ENCODE measurements at regions not wholly inside any gene's neighbourhood (a gene's known extent, or its start where the extent isn't known, plus 50 kb on each side); places are given as distances from the start of the nearest gene placed in this dataset.

DNA sequence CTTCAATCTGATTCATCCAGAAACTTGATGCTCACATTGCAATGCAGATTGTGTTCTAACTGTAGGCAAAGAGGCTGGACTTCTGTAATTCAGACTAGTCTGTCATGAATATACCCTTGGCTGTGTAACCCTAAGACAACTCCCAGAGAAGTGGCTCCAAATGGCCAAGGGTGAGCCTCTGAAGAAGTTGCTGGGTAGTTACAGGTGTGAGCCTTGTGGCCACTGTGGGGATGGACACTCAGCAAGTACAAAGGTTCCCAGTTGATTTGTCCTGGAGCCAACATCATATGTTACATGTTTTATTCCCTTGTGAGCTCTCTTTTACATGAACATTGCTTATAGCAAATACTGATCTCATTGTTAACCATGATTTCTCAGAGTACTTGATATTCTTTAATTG, 94.8 kb upstream of the KCNJ3 start:
- no peaks in the 10 kb centered on the region for H3K36me3 ChIP-seq (ENCODE audit: control insufficient read depth, insufficient read depth, low read length)
- no peaks in the 10 kb centered on the region for H3K4me1 ChIP-seq (ENCODE audit: control insufficient read depth, insufficient read depth, low read length, poor library complexity, severe bottlenecking)
- peaks cover 0 to 1% (median 0%) of the 10 kb centered on the region in 7 donors for H3K9me3 Mint-ChIP-seq
- H3K4me3 Mint-ChIP-seq, result no peak overlapping the region
- H3K36me3 Mint-ChIP-seq, result no peaks in the 10 kb centered on the region
- DNase-seq (no peak), ATAC-seq (ENCODE audit: low read depth in 2 of 2) (no peak)
- no peaks in the 10 kb centered on the region for H3K4me1 Mint-ChIP-seq
- no peak overlapping the region for H3K27ac ChIP-seq (ENCODE audit: insufficient read depth, low read length, poor library complexity, severe bottlenecking)
- no peaks in the 10 kb centered on the region for H3K27me3 Mint-ChIP-seq
- H3K4me3 ChIP-seq (ENCODE audit: low read depth, low read length), result no peak overlapping the region
- no peaks in the 10 kb centered on the region for H3K27me3 ChIP-seq (ENCODE audit: control insufficient read depth, insufficient read depth, low read length)
- H3K27ac Mint-ChIP-seq, result no peak overlapping the region
- peaks cover 0 to 2% of the 10 kb centered on the region in 2 experiments for H3K9me3 ChIP-seq (ENCODE audit: control insufficient read depth in 2 of 2, low read length in 2 of 2)

DNA sequence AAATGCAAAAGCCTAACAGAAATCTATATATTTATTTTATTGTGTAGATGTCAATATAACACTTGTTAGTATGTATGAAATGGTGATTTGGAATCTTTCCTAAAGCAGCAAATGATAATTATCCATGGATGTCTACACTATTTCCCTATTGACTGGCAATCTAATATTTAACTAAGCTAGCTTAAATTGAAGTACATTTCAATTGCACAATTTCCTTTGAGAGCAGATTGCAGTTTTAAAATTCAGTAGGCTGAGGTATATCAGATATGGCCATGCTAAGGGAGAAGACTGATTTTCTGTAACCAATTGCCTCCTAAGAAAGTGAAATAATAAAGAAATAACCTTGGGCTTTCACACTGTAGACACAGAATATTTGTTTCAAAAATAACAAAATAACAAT, 90.1 kb upstream of the KCNJ3 start:
- H3K27ac Mint-ChIP-seq, result no peak overlapping the region
- no peak for DNase-seq

DNA sequence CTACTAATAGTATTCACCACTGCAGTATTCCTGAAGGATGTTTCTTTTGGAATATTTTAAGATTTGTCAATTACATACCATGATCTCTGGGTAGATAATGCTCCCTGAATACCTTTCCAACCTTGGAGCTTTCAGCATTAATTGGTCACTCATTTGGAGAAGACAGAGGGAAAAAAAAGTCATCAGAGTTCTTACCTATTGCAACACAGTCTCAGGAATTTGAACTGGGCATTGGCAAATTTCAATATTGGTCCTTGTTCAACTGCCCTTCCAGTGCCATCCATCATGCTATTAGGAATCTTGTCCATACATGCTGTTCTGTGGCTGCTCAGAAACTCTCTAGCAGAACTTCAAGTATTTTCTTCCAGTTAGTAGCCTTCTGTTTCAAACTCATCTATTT, 83.6 kb upstream of the KCNJ3 start:
- Mint-ChIP-seq H3K4me1 (no peaks in the 10 kb centered on the region), H3K27ac (no peak overlapping the region), H3K4me3 (no peak overlapping the region), H3K27me3 (no peaks in the 10 kb centered on the region), H3K36me3 (no peaks in the 10 kb centered on the region), H3K9me3 (peaks cover 0 to 3% (median 0%) of the 10 kb centered on the region in 7 donors)
- Histone ChIP-seq H3K27me3 (ENCODE audit: control insufficient read depth, insufficient read depth, low read length) (no peaks in the 10 kb centered on the region), H3K9me3 (ENCODE audit: control insufficient read depth in 2 of 2, low read length in 2 of 2) (no peaks in the 10 kb centered on the region), H3K4me1 (ENCODE audit: control insufficient read depth, insufficient read depth, low read length, poor library complexity, severe bottlenecking) (no peaks in the 10 kb centered on the region), H3K36me3 (ENCODE audit: control insufficient read depth, insufficient read depth, low read length) (no peaks in the 10 kb centered on the region), H3K4me3 (ENCODE audit: low read depth, low read length) (no peak overlapping the region), H3K27ac (ENCODE audit: insufficient read depth, low read length, poor library complexity, severe bottlenecking) (no peak overlapping the region)
- no peak for ATAC-seq (ENCODE audit: low read depth in 2 of 2)
- no peak for DNase-seq

More for the DNA sequence above, 90.1 kb upstream of the KCNJ3 start:
- no peaks in the 10 kb centered on the region for H3K4me1 Mint-ChIP-seq
- no peaks in the 10 kb centered on the region for H3K36me3 Mint-ChIP-seq
- no peaks in the 10 kb centered on the region for H3K36me3 ChIP-seq (ENCODE audit: control insufficient read depth, insufficient read depth, low read length)
- no peaks in the 10 kb centered on the region for H3K27me3 ChIP-seq (ENCODE audit: control insufficient read depth, insufficient read depth, low read length)
- H3K4me3 Mint-ChIP-seq, result no peak overlapping the region
- H3K9me3 Mint-ChIP-seq, result peaks cover 0 to 3% (median 0%) of the 10 kb centered on the region in 7 donors
- no peaks in the 10 kb centered on the region for H3K9me3 ChIP-seq (ENCODE audit: control insufficient read depth in 2 of 2, low read length in 2 of 2)
- ATAC-seq (ENCODE audit: low read depth in 2 of 2), result no peak
- no peaks in the 10 kb centered on the region for H3K4me1 ChIP-seq (ENCODE audit: control insufficient read depth, insufficient read depth, low read length, poor library complexity, severe bottlenecking)
- no peaks in the 10 kb centered on the region for H3K27me3 Mint-ChIP-seq
- no peak overlapping the region for H3K27ac ChIP-seq (ENCODE audit: insufficient read depth, low read length, poor library complexity, severe bottlenecking)
- H3K4me3 ChIP-seq (ENCODE audit: low read depth, low read length), result no peak overlapping the region

DNA sequence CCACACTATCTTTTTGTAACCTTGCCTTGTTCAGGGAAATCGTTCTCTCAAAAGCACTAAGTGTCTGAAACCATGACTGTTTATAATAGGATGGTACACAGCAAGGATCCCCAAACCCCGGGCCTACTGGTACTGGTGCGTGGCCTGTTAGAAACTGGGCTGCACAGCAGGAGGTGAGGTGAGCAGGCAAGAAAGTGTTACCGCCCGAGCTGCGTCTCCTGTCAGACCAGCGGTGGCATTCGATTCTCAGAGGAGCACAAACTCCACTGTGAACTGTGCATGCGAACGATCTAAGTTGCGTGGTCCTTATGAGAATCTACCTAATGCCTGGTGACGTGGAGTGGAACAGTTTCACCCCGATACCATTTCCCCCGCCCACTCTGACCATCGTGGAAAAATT, 81.8 kb upstream of the KCNJ3 start:
- H3K27me3 ChIP-seq (ENCODE audit: control insufficient read depth, insufficient read depth, low read length), result no peaks in the 10 kb centered on the region
- Mint-ChIP-seq H3K4me1 (no peaks in the 10 kb centered on the region), H3K27me3 (no peaks in the 10 kb centered on the region), H3K9me3 (peaks cover 0 to 5% (median 0%) of the 10 kb centered on the region in 7 donors), H3K27ac (no peak overlapping the region), H3K36me3 (no peaks in the 10 kb centered on the region), H3K4me3 (no peak overlapping the region)
- ATAC-seq (ENCODE audit: low read depth in 2 of 2) (no peak), DNase-seq (no peak)
- H3K27ac ChIP-seq (ENCODE audit: insufficient read depth, low read length, poor library complexity, severe bottlenecking), result no peak overlapping the region
- no peaks in the 10 kb centered on the region for H3K36me3 ChIP-seq (ENCODE audit: control insufficient read depth, insufficient read depth, low read length)
- H3K4me3 ChIP-seq (ENCODE audit: low read depth, low read length), result no peak overlapping the region
- no peaks in the 10 kb centered on the region for H3K9me3 ChIP-seq (ENCODE audit: control insufficient read depth in 2 of 2, low read length in 2 of 2)
- H3K4me1 ChIP-seq (ENCODE audit: control insufficient read depth, insufficient read depth, low read length, poor library complexity, severe bottlenecking), result no peaks in the 10 kb centered on the region

DNA sequence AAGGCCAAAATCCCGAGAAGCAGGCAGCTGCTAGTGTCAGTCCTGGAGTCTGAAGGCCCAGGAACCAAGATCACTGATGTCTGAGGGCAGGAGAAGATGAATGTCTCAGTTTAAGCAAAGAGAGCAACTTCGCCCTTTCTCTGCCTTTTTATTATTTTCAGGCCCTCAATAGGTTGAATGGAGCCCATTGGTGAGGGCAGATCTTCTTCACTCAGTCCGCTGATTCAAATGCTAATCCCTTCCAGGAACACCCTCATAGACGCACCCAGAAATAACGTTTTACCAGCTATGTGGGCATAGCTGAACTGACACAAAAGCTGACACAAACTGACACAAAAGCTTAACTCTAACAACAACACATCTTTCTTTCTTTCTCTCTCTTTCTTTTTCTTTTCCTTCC, 78.0 kb upstream of the KCNJ3 start:
- Histone ChIP-seq H3K4me3 (ENCODE audit: low read depth, low read length) (no peak overlapping the region), H3K27me3 (ENCODE audit: control insufficient read depth, insufficient read depth, low read length) (no peaks in the 10 kb centered on the region), H3K36me3 (ENCODE audit: control insufficient read depth, insufficient read depth, low read length) (no peaks in the 10 kb centered on the region), H3K4me1 (ENCODE audit: control insufficient read depth, insufficient read depth, low read length, poor library complexity, severe bottlenecking) (no peaks in the 10 kb centered on the region), H3K9me3 (ENCODE audit: control insufficient read depth in 2 of 2, low read length in 2 of 2) (no peaks in the 10 kb centered on the region), H3K27ac (ENCODE audit: insufficient read depth, low read length, poor library complexity, severe bottlenecking) (no peak overlapping the region)
- H3K4me3 Mint-ChIP-seq, result no peak overlapping the region
- ATAC-seq (ENCODE audit: low read depth in 2 of 2), result no peak
- H3K36me3 Mint-ChIP-seq, result no peaks in the 10 kb centered on the region
- H3K27me3 Mint-ChIP-seq, result no peaks in the 10 kb centered on the region
- no peak overlapping the region for H3K27ac Mint-ChIP-seq
- no peaks in the 10 kb centered on the region for H3K4me1 Mint-ChIP-seq
- no peak for DNase-seq
- peaks cover 0 to 5% (median 0%) of the 10 kb centered on the region in 7 donors for H3K9me3 Mint-ChIP-seq

DNA sequence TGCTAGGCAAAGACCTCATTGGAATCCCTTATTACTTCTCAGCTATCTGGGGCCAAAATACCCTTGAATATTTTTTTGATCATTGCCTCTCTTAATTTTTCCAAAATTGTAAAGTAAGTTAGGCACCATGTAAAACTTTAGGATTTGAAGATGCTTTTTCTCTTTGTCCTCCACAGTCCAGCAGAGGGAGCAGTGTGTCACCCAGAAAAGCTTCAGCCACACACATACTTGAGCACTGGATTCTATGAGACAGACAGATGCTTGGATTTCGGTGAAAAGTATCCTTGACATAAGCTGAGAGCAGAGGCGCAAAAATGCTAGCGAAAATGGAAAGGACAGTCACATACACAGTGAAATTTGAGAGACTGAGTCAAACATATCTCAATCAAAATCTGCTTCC, 74.7 kb upstream of the KCNJ3 start:
- Mint-ChIP-seq H3K27ac (no peak overlapping the region), H3K27me3 (no peaks in the 10 kb centered on the region), H3K4me1 (no peaks in the 10 kb centered on the region), H3K4me3 (no peak overlapping the region), H3K36me3 (no peaks in the 10 kb centered on the region), H3K9me3 (peaks cover 0 to 6% (median 4%) of the 10 kb centered on the region in 7 donors)
- Histone ChIP-seq H3K4me3 (ENCODE audit: low read depth, low read length) (no peak overlapping the region), H3K36me3 (ENCODE audit: control insufficient read depth, insufficient read depth, low read length) (no peaks in the 10 kb centered on the region), H3K4me1 (ENCODE audit: control insufficient read depth, insufficient read depth, low read length, poor library complexity, severe bottlenecking) (no peaks in the 10 kb centered on the region), H3K27ac (ENCODE audit: insufficient read depth, low read length, poor library complexity, severe bottlenecking) (no peak overlapping the region), H3K9me3 (ENCODE audit: control insufficient read depth in 2 of 2, low read length in 2 of 2) (no peaks in the 10 kb centered on the region), H3K27me3 (ENCODE audit: control insufficient read depth, insufficient read depth, low read length) (no peaks in the 10 kb centered on the region)
- no peak for ATAC-seq (ENCODE audit: low read depth in 2 of 2)
- DNase-seq, result peak in 1 of 3 donors; percentile 5

DNA sequence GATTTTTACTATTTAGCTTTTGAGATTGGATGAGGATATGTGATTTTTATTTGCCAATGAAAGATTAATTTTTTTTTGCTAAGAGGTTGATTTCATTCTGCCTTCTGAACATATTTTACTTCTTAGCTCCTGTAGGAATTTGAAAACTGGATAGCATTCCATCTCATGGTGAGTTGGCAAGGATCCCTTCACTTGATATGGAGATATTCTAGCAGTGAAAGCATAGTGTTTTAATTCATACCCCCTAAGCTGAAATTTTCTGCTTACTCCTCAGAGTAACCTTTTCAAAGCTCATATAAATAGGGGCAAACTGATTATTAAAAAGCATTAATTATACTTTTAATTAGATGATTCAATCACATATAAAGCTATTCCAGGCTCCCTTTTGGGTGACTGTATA, 61.0 kb upstream of the KCNJ3 start:
- H3K27me3 ChIP-seq (ENCODE audit: control insufficient read depth, insufficient read depth, low read length), result no peaks in the 10 kb centered on the region
- H3K9me3 Mint-ChIP-seq, result peaks cover 0 to 11% (median 0%) of the 10 kb centered on the region in 7 donors
- ATAC-seq (ENCODE audit: low read depth in 2 of 2), result no peak
- H3K36me3 Mint-ChIP-seq, result no peaks in the 10 kb centered on the region
- H3K4me1 Mint-ChIP-seq, result no peaks in the 10 kb centered on the region
- no peak overlapping the region for H3K4me3 ChIP-seq (ENCODE audit: low read depth, low read length)
- no peaks in the 10 kb centered on the region for H3K4me1 ChIP-seq (ENCODE audit: control insufficient read depth, insufficient read depth, low read length, poor library complexity, severe bottlenecking)
- no peaks in the 10 kb centered on the region for H3K27me3 Mint-ChIP-seq
- H3K27ac Mint-ChIP-seq, result no peak overlapping the region
- DNase-seq, result no peak
- H3K9me3 ChIP-seq (ENCODE audit: control insufficient read depth in 2 of 2, low read length in 2 of 2), result peaks cover 0 to 2% of the 10 kb centered on the region in 2 experiments
- no peaks in the 10 kb centered on the region for H3K36me3 ChIP-seq (ENCODE audit: control insufficient read depth, insufficient read depth, low read length)
- H3K4me3 Mint-ChIP-seq, result no peak overlapping the region
- H3K27ac ChIP-seq (ENCODE audit: insufficient read depth, low read length, poor library complexity, severe bottlenecking), result no peak overlapping the region

DNA sequence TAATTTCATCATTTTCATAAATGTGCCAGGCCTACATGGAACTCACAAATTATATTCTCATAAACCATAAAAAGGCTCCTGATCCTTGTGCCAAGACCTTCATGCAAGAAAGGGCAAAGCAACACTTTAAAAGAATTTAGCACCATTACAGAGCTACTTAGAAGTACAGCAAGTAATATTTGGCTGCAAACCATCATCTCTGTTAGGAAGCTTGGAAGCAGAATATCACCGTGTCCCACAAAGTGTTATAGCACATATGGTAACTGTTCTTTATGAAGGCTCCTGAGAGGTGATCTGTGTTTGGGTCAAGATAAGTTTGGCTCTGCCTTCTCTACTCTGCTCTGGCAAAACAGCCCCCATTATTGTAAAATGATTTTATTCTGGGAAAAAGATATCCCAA, 59.7 kb upstream of the KCNJ3 start:
- Histone ChIP-seq H3K4me3 (ENCODE audit: low read depth, low read length) (no peak overlapping the region), H3K27ac (ENCODE audit: insufficient read depth, low read length, poor library complexity, severe bottlenecking) (no peak overlapping the region), H3K9me3 (ENCODE audit: control insufficient read depth in 2 of 2, low read length in 2 of 2) (peaks cover 0 to 2% of the 10 kb centered on the region in 2 experiments), H3K27me3 (ENCODE audit: control insufficient read depth, insufficient read depth, low read length) (no peaks in the 10 kb centered on the region), H3K4me1 (ENCODE audit: control insufficient read depth, insufficient read depth, low read length, poor library complexity, severe bottlenecking) (no peaks in the 10 kb centered on the region), H3K36me3 (ENCODE audit: control insufficient read depth, insufficient read depth, low read length) (no peaks in the 10 kb centered on the region)
- no peak overlapping the region for H3K4me3 Mint-ChIP-seq
- H3K27ac Mint-ChIP-seq, result no peak overlapping the region
- DNase-seq (no peak), ATAC-seq (ENCODE audit: low read depth in 2 of 2) (no peak)
- peaks cover 0 to 11% (median 0%) of the 10 kb centered on the region in 7 donors for H3K9me3 Mint-ChIP-seq
- H3K36me3 Mint-ChIP-seq, result no peaks in the 10 kb centered on the region
- H3K27me3 Mint-ChIP-seq, result no peaks in the 10 kb centered on the region
- H3K4me1 Mint-ChIP-seq, result no peaks in the 10 kb centered on the region

All from CD4-positive, CD25-positive, alpha-beta regulatory T cell (primary cell).